GM19468 (cell line): ENCODE measurements at regions not wholly inside any gene's neighbourhood (a gene's known extent, or its start where the extent isn't known, plus 50 kb on each side); places are given as distances from the start of the nearest gene placed in this dataset.
"Not testable (repeated sequence)": the region's sequence is repeated elsewhere in the genome, so short reads cannot be mapped to it uniquely, and the experiment has no call there.

Experiments
- ATAC-seq: cut with Tn5 transposase; IDR thresholded peaks from one replicate; pipeline ENCODE4 v1.9.1; 2021; ENCODE audit warnings: mild to moderate bottlenecking, moderate library complexity, moderate number of reproducible peaks; ENCODE audit not compliant: unreplicated experiment; ENCODE audit errors: extremely low read depth

- ATAC-seq = no peak
These were observed 507.6 kb downstream of the PCNX1 start for GRCh38 chr14:71414631-71415403.

GRCh38 chr14:71415404-71415690 lies 508.1 kb downstream of the PCNX1 start:
- no peak for ATAC-seq

- ATAC-seq = no peak
These were observed 509.1 kb downstream of the PCNX1 start for GRCh38 chr14:71416392-71416791.

- ATAC-seq = no peak
These were observed 511.4 kb downstream of the PCNX1 start for GRCh38 chr14:71418532-71419245.

- ATAC-seq = no peak
These were observed 508.7 kb upstream of the RGS6 start for GRCh38 chr14:71423481-71423880.

- ATAC-seq = no peak
These were observed 507.3 kb upstream of the RGS6 start for GRCh38 chr14:71424941-71425340.

GRCh38 chr14:71426001-71426400 lies 506.2 kb upstream of the RGS6 start:
- no peak for ATAC-seq

GRCh38 chr14:71429902-71430301 lies 502.3 kb upstream of the RGS6 start:
- ATAC-seq = no peak

- ATAC-seq = no peak
These were observed 501.9 kb upstream of the RGS6 start for GRCh38 chr14:71430321-71430677.

- no peak for ATAC-seq
These were observed 501.4 kb upstream of the RGS6 start for GRCh38 chr14:71430678-71431376.

- ATAC-seq = no peak
These were observed 499.7 kb upstream of the RGS6 start for GRCh38 chr14:71432334-71433110.

GRCh38 chr14:71433303-71433702 lies 498.9 kb upstream of the RGS6 start:
- ATAC-seq = no peak

GRCh38 chr14:71435641-71436040 lies 496.6 kb upstream of the RGS6 start:
- not testable (repeated sequence) for ATAC-seq

GRCh38 chr14:71437870-71438269 lies 494.4 kb upstream of the RGS6 start:
- ATAC-seq = no peak

- no peak for ATAC-seq
These were observed 493.5 kb upstream of the RGS6 start for GRCh38 chr14:71438684-71439083.

GRCh38 chr14:71441126-71441525 lies 491.1 kb upstream of the RGS6 start:
- no peak for ATAC-seq

- no peak for ATAC-seq
These were observed 488.0 kb upstream of the RGS6 start for GRCh38 chr14:71444030-71444822.

GRCh38 chr14:71448431-71449315 lies 483.6 kb upstream of the RGS6 start:
- ATAC-seq = no peak
